Astrocyte (in vitro differentiated cells and primary cell): ENCODE measurements at regions not wholly inside any gene's neighbourhood (a gene's known extent, or its start where the extent isn't known, plus 50 kb on each side); places are given as distances from the start of the nearest gene placed in this dataset.

Experiments
- DNase-seq: peaks from one replicate; pipeline ENCODE4 v3.0.0-alpha.2; 2010; ENCODE audit warnings: low read depth
- FAIRE-seq: peaks from 2 replicates; lab custom pipeline; 2011; peaks lifted over from hg19 to GRCh38; lab: Jason Lieb, UNC
- H2AFZ ChIP-seq: 2 replicates; pipeline ENCODE4 v1.6.0; 2012; ENCODE audit warnings: low read depth, low read length, inconsistent platforms
- H3K27ac ChIP-seq: 2 replicates; pipeline ENCODE4 v1.5.1; 2011; ENCODE audit warnings: low read depth, low read length, inconsistent platforms
- H3K27me3 ChIP-seq: 2 replicates; pipeline ENCODE4 v1.6.0; 2011; ENCODE audit warnings: low read length, inconsistent platforms; ENCODE audit not compliant: insufficient read depth
- H3K36me3 ChIP-seq: 2 replicates; pipeline ENCODE4 v1.5.1; 2011; ENCODE audit warnings: low read length, inconsistent platforms; ENCODE audit not compliant: insufficient read depth
- H3K4me1 ChIP-seq: 2 replicates; pipeline ENCODE4 v1.5.1; 2011; ENCODE audit warnings: low read length, inconsistent platforms; ENCODE audit not compliant: insufficient read depth
- H3K4me2 ChIP-seq: 2 replicates; pipeline ENCODE4 v1.6.0; 2012; ENCODE audit warnings: low read length, inconsistent platforms
- H3K4me3 ChIP-seq: 2 replicates; pipeline ENCODE4 v1.5.1; 2011; ENCODE audit warnings: low read depth, mild to moderate bottlenecking, low read length, inconsistent platforms; ENCODE audit not compliant: insufficient read depth
- H3K79me2 ChIP-seq: 2 replicates; pipeline ENCODE4 v1.6.0; 2012; ENCODE audit warnings: mild to moderate bottlenecking, low read length, inconsistent platforms; ENCODE audit not compliant: insufficient read depth
- H3K9ac ChIP-seq: 2 replicates; pipeline ENCODE4 v1.6.0; 2012; ENCODE audit warnings: mild to moderate bottlenecking, low read length, inconsistent platforms
- H3K9me3 ChIP-seq: 2 replicates; pipeline ENCODE4 v1.5.1; 2012; ENCODE audit warnings: low read depth, mild to moderate bottlenecking, low read length, inconsistent platforms; ENCODE audit not compliant: insufficient read depth
- H4K20me1 ChIP-seq: 2 replicates; pipeline ENCODE4 v1.6.0; 2012; ENCODE audit warnings: low read length, inconsistent platforms; ENCODE audit not compliant: insufficient read depth
- H3K27ac Mint-ChIP-seq: one replicate; pipeline ENCODE4 v1.8.0; 2021; ENCODE audit warnings: mild to moderate bottlenecking, mixed read lengths; ENCODE audit not compliant: unreplicated experiment
- H3K27me3 Mint-ChIP-seq: one replicate; pipeline ENCODE4 v1.8.0; 2021; ENCODE audit warnings: low read depth, mixed read lengths; ENCODE audit not compliant: unreplicated experiment
- H3K36me3 Mint-ChIP-seq: one replicate; pipeline ENCODE4 v1.8.0; 2021; ENCODE audit warnings: low read depth, mixed read lengths; ENCODE audit not compliant: unreplicated experiment
- H3K4me1 Mint-ChIP-seq: one replicate; pipeline ENCODE4 v1.8.0; 2021; ENCODE audit warnings: low read depth, mixed read lengths; ENCODE audit not compliant: unreplicated experiment
- H3K4me3 Mint-ChIP-seq: one replicate; pipeline ENCODE4 v1.8.0; 2021; ENCODE audit warnings: mild to moderate bottlenecking, moderate library complexity, mixed read lengths; ENCODE audit not compliant: unreplicated experiment
- H3K9me3 Mint-ChIP-seq: one replicate; pipeline ENCODE4 v1.8.0; 2021; ENCODE audit warnings: mild to moderate bottlenecking, mixed read lengths; ENCODE audit not compliant: unreplicated experiment
- EZH2 ChIP-seq: IDR thresholded peaks from 2 replicates; pipeline ENCODE4 v1.6.1; 2012; ENCODE audit warnings: mild to moderate bottlenecking, low read length, inconsistent platforms; ENCODE audit not compliant: insufficient read depth
- TF ChIP-seq, protein P1 (sequence below): IDR thresholded peaks from 2 replicates; pipeline ENCODE4 v1.5.1; 2011; ENCODE audit warnings: low read depth, mild to moderate bottlenecking, inconsistent platforms, low read length, moderate library complexity; ENCODE audit not compliant: insufficient read depth

- Histone ChIP-seq H2AFZ (no peak overlapping the region), H3K9me3 (no peaks in the 10 kb centered on the region), H3K79me2 (no peaks in the 10 kb centered on the region), H3K4me1 (peaks cover 66% of the 10 kb centered on the region), H3K4me2 (peak overlapping the region; percentile 66), H3K9ac (peak overlapping the region; percentile 73), H3K36me3 (no peaks in the 10 kb centered on the region), H4K20me1 (no peaks in the 10 kb centered on the region), H3K27ac (peak overlapping the region; percentile 86), H3K27me3 (no peaks in the 10 kb centered on the region), H3K4me3 (no peak overlapping the region)
- Mint-ChIP-seq H3K27ac (peak overlapping the region; percentile 93), H3K4me1 (peaks cover 76% of the 10 kb centered on the region), H3K4me3 (no peak overlapping the region), H3K9me3 (peaks cover 2% of the 10 kb centered on the region), H3K27me3 (no peaks in the 10 kb centered on the region), H3K36me3 (no peaks in the 10 kb centered on the region)
- DNase-seq (no peak), FAIRE-seq (no peak)
- TF ChIP-seq, protein P1, sequence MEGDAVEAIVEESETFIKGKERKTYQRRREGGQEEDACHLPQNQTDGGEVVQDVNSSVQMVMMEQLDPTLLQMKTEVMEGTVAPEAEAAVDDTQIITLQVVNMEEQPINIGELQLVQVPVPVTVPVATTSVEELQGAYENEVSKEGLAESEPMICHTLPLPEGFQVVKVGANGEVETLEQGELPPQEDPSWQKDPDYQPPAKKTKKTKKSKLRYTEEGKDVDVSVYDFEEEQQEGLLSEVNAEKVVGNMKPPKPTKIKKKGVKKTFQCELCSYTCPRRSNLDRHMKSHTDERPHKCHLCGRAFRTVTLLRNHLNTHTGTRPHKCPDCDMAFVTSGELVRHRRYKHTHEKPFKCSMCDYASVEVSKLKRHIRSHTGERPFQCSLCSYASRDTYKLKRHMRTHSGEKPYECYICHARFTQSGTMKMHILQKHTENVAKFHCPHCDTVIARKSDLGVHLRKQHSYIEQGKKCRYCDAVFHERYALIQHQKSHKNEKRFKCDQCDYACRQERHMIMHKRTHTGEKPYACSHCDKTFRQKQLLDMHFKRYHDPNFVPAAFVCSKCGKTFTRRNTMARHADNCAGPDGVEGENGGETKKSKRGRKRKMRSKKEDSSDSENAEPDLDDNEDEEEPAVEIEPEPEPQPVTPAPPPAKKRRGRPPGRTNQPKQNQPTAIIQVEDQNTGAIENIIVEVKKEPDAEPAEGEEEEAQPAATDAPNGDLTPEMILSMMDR = no peak
- no peak for TF ChIP-seq EZH2
These were observed 109.2 kb upstream of the TMEM170B start for GRCh38 chr6:11428371-11428770.

DNA sequence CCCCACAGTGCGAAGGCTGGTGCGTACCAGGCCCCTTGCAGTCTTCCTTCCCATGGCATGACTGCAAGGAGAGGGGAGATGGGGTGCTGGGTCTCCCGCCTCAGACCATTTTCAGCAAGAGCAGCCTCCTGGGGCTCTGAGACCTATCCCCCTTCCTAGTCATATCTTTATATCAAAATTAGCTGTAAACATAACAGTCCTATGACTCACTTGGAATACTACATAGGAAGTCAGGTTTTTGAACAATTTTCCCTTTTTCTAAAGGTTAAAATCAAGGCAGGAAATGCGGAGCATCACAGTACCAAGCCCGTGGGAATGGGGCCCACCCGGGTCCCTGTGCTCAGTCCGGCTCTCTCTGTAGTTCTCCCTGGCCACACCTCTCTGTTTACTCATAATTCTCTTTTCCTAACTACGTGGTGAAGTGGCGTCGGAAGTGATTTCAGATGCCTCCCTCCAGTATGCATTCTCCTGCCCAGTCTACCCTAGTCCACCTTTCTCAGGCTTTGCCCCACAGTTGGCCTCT is 109.8 kb upstream of the TMEM170B start:
- no peak for FAIRE-seq
- Histone ChIP-seq H3K79me2 (no peaks in the 10 kb centered on the region), H3K27ac (peak overlapping the region; percentile 86)

More for the DNA sequence above, 109.8 kb upstream of the TMEM170B start:
- Histone ChIP-seq H3K36me3 (no peaks in the 10 kb centered on the region), H3K9me3 (no peaks in the 10 kb centered on the region), H3K27me3 (no peaks in the 10 kb centered on the region), H3K9ac (peak overlapping the region; percentile 73), H3K4me3 (peak overlapping the region; percentile 14), H3K4me2 (peak overlapping the region; percentile 66), H3K4me1 (peaks cover 66% of the 10 kb centered on the region), H4K20me1 (no peaks in the 10 kb centered on the region), H2AFZ (peak overlapping the region; percentile 35)
- Mint-ChIP-seq H3K27ac (peak overlapping the region; percentile 93), H3K9me3 (peaks cover 2% of the 10 kb centered on the region), H3K4me1 (peaks cover 75% of the 10 kb centered on the region), H3K36me3 (no peaks in the 10 kb centered on the region), H3K27me3 (no peaks in the 10 kb centered on the region), H3K4me3 (no peak overlapping the region)
- no peak for TF ChIP-seq EZH2
- TF ChIP-seq, protein P1 = no peak
- peak; percentile 49 for DNase-seq
